ENCODE measurements at regions not wholly inside any gene's neighbourhood (a gene's known extent, or its start where the extent isn't known, plus 50 kb on each side); places are given as distances from the start of the nearest gene placed in this dataset.

- TF ChIP-seq CTCF (IDR thresholded peaks at IDR 0.05; ENCODE audit: insufficient read depth, low read length, poor library complexity, severe bottlenecking) (no peak), EZH2phosphoT487 (conservative IDR thresholded peaks at IDR 0.05; ENCODE audit: low read length) (no peak)
Observed at GRCh38 chr18:56139372-56139771, 499.0 kb downstream of the TXNL1 start.

Data from SU-DHL-6 (cell line).